Pancreas (tissue), 10 donors: ENCODE measurements at regions not wholly inside any gene's neighbourhood (a gene's known extent, or its start where the extent isn't known, plus 50 kb on each side); places are given as distances from the start of the nearest gene placed in this dataset.

ENCODE experiments used
- ATAC-seq, 4 donors: fragments of 200-7000 bp; cut with Tn5 transposase; one replicate each; pipeline versions ENCODE4 v1.8.0 to v1.9.1; 2020; ENCODE audit warnings: mild to moderate bottlenecking in 4 of 4, moderate library complexity in 4 of 4
- DNase-seq, 6 donors: peaks; one replicate each; pipeline ENCODE4 v3.0.0-alpha.2; 2020
- FAIRE-seq: peaks from 2 replicates; lab custom pipeline; 2012; peaks lifted over from hg19 to GRCh38; lab: Jason Lieb, UNC
- H3K27ac ChIP-seq, 4 donors: fragments of 200-600 bp; sonication (generic); 1 replicate in 3 of 4; 2 replicates in 1 of 4; pipeline versions ENCODE4 v1.5.0 to v1.8.0; 2020
- H3K27me3 ChIP-seq, 4 donors: fragments of 200-600 bp; one replicate each; pipeline ENCODE4 v1.8.0; 2021
- H3K36me3 ChIP-seq, 3 donors: fragments of 200-600 bp; sonication (generic) in 1 of 3; one replicate each; pipeline versions ENCODE4 v1.5.0 to v1.8.0; 2020 to 2021
- H3K4me1 ChIP-seq, 3 donors: fragments of 200-600 bp; one replicate each; pipeline ENCODE4 v1.8.0; 2021
- H3K4me3 ChIP-seq, 4 donors: fragments of 200-600 bp; sonication (generic) in 2 of 4; one replicate each; pipeline versions ENCODE4 v1.5.0 to v1.8.0; 2020 to 2021
- H3K9me3 ChIP-seq, 4 donors: fragments of 200-600 bp; one replicate each; pipeline ENCODE4 v1.8.0; 2021
- CTCF ChIP-seq, 4 donors: fragments of 200-600 bp; sonication (generic) in 3 of 4; IDR thresholded peaks; one replicate each; pipeline versions ENCODE4 v1.5.0 to v1.8.0; 2021; ENCODE audit warnings: antibody characterized with exemption in 4 of 4
- WGBS, 2 donors: extraction: QIAGEN DNeasy Blood & Tissue Kit; methylation state at CpG; one replicate each; pipeline ENCODE4 v1.1.7; 2013; 5-methylcytosine and 5-hydroxymethylcytosine counted together
- intact Hi-C, 3 donors: fragments of 100-400 bp; cut with DNase I; formaldehyde crosslinking; loops; one replicate each; pipeline versions ENCODE4 v1.11.1 to v1.14.2; 2022
- donor health status: healthy with polysubstance abuse.
- donor health status: DM: no; HTN: no; CAD: no; lungs with moderate emphysema.
- donor health status: DM: no; HTN: no; CAD: no.
- donor health status: control.
- donor health status: control.
- donor health status: Bipolar disorder and iron deficiency.
- donor health status: DM: yes; HTN: yes; CAD: no.
- donor health status: DM: no; HTN: no; CAD: no.
- donor health status: DM: no; HTN: no; CAD: no.
- donor health status: DM: yes; HTN: yes; CAD: no.

GRCh38 chr14:101025131-101025530 lies 121.6 kb upstream of the RTL1 start:
- ATAC-seq (no peak), FAIRE-seq (no peak), DNase-seq (peak in 1 of 6 donors; percentile 28)
- H3K36me3 ChIP-seq: no peaks in the 10 kb centered on the region
- H3K27ac ChIP-seq: no peak overlapping the region
- no peaks in the 10 kb centered on the region for H3K9me3 ChIP-seq
- WGBS, 2 donors: 83 to 94% methylated on average over 8 of the region's 8 CpGs
- H3K4me1 ChIP-seq: no peaks in the 10 kb centered on the region
- intact Hi-C loops: no loop called here
- no peak for TF ChIP-seq CTCF (IDR thresholded peaks at IDR 0.05)
- no peak overlapping the region for H3K4me3 ChIP-seq
- H3K27me3 ChIP-seq: no peaks in the 10 kb centered on the region

GRCh38 chr14:101025696-101026095 lies 122.2 kb upstream of the RTL1 start:
- FAIRE-seq: no peak
- intact Hi-C loops: no loop called here
- WGBS, 2 donors: 85 to 90% methylated on average over 19 of the region's 19 CpGs
- Histone ChIP-seq H3K36me3 (no peaks in the 10 kb centered on the region), H3K27ac (no peak overlapping the region), H3K4me1 (no peaks in the 10 kb centered on the region), H3K4me3 (no peak overlapping the region), H3K27me3 (no peaks in the 10 kb centered on the region), H3K9me3 (no peaks in the 10 kb centered on the region)
- ATAC-seq: no peak
- DNase-seq: peak in 1 of 6 donors; percentile 43
- TF ChIP-seq CTCF (IDR thresholded peaks at IDR 0.05): no peak

DNA sequence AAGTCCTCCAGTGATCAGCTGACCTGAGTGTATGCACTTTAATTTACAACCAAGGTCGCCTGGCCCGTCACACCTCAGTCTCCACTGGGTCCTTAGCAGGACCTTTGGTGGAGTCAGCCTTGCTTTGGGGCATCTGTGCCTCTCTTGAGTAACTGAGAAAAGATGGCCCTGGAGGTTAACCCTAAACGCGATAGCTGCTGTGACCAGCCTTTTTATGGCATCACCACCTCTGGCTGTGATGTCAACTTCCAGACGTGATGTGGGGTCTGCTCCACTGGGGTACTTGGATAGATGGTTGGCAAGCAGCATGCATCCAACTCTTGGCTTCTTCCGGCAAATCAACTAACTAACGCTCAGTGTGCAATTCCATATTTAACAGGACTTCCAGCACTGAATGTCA lies 122.8 kb upstream of the RTL1 start:
- H3K4me1 ChIP-seq: no peaks in the 10 kb centered on the region
- H3K9me3 ChIP-seq: no peaks in the 10 kb centered on the region
- no peaks in the 10 kb centered on the region for H3K36me3 ChIP-seq
- DNase-seq (peak in 1 of 6 donors; percentile 24), FAIRE-seq (no peak), ATAC-seq (no peak)
- H3K4me3 ChIP-seq: no peak overlapping the region
- H3K27ac ChIP-seq: no peak overlapping the region
- no peak for TF ChIP-seq CTCF (IDR thresholded peaks at IDR 0.05)
- intact Hi-C loops: no loop called here
- no peaks in the 10 kb centered on the region for H3K27me3 ChIP-seq
- WGBS, 2 donors: 81 to 90% methylated on average over 7 of the region's 7 CpGs

DNA sequence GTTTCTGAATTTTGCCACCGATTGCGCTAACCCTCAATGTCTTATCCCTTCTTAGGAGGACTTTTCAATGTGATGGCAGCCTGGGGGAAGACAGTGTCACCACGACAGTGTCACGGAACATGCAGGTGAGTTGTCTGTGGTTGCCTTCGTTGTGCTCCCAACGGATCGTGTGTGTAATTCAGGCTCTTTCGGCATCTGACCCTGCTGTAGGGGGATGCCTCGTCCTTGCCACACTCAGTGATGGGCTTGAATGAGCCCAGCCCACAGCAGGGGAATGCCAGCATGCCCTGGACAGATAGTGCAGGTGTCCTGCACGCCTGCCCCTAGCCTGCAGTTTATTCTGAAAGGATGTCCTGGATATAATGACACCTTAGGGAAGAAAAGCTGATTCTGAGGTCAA lies 123.8 kb upstream of the RTL1 start:
- Histone ChIP-seq H3K36me3 (no peaks in the 10 kb centered on the region), H3K4me3 (no peak overlapping the region), H3K9me3 (no peaks in the 10 kb centered on the region), H3K27me3 (no peaks in the 10 kb centered on the region), H3K4me1 (no peaks in the 10 kb centered on the region), H3K27ac (no peak overlapping the region)
- TF ChIP-seq CTCF (IDR thresholded peaks at IDR 0.05): no peak
- no peak for FAIRE-seq
- ATAC-seq: no peak
- WGBS, 2 donors: 74 to 90% methylated on average over 10 of the region's 10 CpGs
- peak in 1 of 6 donors; percentile 21 for DNase-seq
- intact Hi-C loops: no loop called here

DNA sequence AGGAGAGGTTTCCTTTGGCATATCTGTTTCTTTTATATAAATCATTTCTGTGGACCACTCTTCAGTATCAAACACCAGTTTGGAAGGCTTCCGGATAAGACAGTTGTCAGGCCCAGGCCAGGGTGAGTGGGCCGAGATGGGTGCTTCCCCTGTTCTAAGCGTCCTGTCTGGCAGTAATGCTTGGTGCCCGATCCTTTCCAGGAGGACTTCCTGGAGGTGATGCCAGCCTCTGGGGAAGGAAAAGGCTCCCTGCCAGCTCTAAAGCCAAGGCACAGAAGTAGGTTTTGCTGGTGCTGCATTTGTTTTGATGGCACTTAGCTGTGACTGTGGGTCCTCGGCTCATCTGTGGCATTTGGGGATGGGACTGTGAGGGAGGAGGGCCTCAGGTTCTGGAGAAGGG lies 124.4 kb upstream of the RTL1 start:
- 76 to 92% methylated on average over 5 of the region's 5 CpGs for WGBS, 2 donors
- Histone ChIP-seq H3K4me1 (no peaks in the 10 kb centered on the region), H3K9me3 (no peaks in the 10 kb centered on the region), H3K4me3 (no peak overlapping the region), H3K27me3 (no peaks in the 10 kb centered on the region), H3K36me3 (no peaks in the 10 kb centered on the region), H3K27ac (no peak overlapping the region)
- DNase-seq (peak in 1 of 6 donors; percentile 32), FAIRE-seq (no peak), ATAC-seq (no peak)
- TF ChIP-seq CTCF (IDR thresholded peaks at IDR 0.05): no peak
- intact Hi-C loops: no loop called here
